GM08714 (cell line): ENCODE measurements at regions not wholly inside any gene's neighbourhood (a gene's known extent, or its start where the extent isn't known, plus 50 kb on each side); places are given as distances from the start of the nearest gene placed in this dataset.
"Not testable (repeated sequence)": the region's sequence is repeated elsewhere in the genome, so short reads cannot be mapped to it uniquely, and the experiment has no call there.

Source experiments
- H3K4me3 ChIP-seq: fragments of 200-500 bp; sonication (Bioruptor generic); 2 replicates; pipeline ENCODE4 v1.5.1; 2014; ENCODE audit warnings: mild to moderate bottlenecking, low read length, inconsistent platforms
- ZNF274 ChIP-seq: IDR thresholded peaks from 2 replicates; pipeline ENCODE4 v1.6.1; 2012; ENCODE audit warnings: mild to moderate bottlenecking, low read depth, low read length

DNA sequence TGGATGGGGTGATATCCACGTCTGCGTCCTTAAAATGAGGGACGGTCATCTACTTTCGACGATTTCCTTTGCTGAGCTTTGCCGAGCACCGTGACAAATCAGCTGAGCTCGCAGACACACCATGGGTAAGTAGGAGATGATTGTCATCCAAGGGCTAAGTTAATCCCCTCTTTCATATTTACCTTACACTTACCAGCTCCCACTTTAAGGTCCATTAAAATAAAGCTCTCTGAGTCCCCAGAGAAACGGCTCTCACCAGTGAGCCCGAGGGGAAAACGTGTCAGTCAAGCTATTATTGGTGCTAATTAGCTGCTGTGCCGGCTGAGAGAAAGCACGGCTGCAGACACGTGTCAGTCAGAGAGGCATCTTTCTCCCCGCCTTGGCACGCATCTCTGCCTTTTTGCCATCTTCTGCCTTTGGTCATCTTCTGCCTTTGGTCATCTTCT lies 72.2 kb downstream of the CRLF2 start:
- no peak for TF ChIP-seq ZNF274
- H3K4me3 ChIP-seq = no peak overlapping the region

DNA sequence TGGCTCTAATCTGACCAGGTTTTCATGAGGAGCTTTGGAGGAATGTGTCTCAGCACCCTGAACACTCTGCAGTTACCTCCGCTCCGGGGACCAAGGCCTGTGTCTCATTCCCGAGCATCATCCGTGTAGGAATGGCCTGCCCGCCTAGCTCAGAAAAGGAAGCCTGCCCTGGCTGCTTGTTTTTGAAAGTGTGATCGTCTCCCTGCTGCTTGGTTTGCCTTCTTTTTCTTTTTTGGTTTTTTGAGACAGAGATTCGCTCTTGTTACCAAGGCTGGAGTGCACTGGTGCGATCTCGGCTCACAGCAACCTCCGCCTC lies 73.3 kb downstream of the CRLF2 start:
- H3K4me3 ChIP-seq = no peak overlapping the region
- TF ChIP-seq ZNF274 = no peak

DNA sequence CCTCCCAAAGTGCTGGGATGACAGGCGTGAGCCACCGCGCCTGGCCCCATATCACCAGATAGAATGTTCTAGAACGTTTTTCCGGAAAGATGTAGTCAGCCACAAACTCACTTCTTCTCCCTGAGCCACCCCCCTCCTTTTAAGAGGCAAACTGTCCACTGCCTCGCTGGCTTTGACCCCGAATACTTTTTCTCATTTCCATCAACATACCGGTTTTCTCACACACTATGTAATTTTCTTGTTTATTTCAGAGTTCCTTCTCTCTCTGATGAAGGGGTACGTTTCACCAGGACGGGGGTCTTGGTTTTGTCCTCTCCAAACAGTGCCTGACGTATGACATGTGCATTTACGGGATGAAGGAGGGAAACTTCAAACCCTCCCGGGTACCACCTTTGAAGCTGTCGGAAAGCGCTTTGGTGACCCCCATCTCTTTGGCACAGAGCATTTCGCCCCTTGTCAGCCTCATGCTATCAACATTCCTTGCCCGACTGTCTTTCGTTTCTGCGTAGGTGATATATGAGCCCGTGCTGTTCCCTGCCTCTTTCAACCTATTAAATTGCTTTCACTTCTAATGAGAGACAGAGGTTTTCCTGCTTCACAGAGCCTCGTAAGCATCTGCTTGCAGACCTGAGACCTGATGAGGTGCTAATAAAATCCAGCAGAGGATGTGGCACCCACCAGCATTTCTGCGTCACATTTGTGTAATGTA lies 73.8 kb downstream of the CRLF2 start:
- no peak overlapping the region for H3K4me3 ChIP-seq
- no peak for TF ChIP-seq ZNF274

DNA sequence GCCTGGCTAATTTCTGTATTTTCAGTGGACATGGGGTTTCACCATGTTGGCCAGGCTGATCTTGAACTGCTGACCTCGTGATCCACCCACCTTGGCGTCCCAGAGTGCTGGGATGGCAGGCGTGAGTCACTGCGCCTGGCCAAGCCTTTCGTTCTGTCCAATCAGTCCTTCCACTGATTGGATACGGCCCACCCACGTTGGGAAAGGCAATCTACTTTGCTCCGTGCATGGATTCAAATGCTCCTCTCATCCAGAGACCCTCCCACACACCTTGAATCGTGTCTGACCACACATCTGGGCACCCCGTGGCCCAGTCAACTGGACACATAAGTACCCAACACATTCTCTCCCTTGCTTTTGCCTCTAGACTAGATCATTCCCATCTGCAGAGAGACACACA lies 74.9 kb downstream of the CRLF2 start:
- no peak for TF ChIP-seq ZNF274
- no peak overlapping the region for H3K4me3 ChIP-seq

DNA sequence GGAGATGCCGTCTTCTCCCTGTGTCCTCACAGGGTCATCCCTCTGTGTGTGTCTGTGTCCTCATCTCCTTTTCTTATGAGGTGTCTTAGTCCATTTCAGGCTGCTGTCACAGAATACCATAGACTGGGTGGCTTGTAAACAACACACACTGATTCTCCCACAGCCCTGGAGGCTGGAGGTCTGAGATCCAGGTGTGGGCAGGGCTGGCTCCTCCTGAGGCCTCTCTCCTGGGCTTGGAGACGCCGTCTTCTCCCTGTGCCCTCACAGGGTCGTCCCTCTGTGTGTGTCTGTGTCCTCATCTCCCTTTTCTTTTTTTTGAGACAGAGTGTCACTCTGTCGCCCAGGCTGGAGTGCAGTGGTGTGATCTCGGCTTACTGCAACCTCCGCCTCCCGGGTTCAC lies 75.9 kb downstream of the CRLF2 start:
- not testable (repeated sequence) for H3K4me3 ChIP-seq

DNA sequence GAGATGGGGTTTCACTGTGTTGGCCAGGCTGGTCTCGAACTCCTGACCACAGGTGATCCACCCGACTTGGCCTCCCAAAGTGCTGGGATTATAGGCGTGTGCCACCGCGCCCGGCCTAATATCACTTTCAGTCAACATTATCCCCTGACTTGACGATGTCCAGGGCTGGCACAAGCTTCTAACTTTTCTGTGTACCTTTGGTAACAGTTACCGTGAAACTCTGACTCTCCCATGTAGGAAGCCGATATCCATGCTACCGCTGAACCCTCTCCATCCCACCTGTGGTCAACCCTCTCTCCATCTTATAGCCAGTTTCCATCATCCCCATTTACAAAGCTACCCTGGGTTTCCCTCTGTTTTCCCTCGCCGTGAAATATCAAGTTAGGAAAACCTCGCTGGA lies 77.5 kb downstream of the CRLF2 start:
- TF ChIP-seq ZNF274 = no peak
- H3K4me3 ChIP-seq = no peak overlapping the region

DNA sequence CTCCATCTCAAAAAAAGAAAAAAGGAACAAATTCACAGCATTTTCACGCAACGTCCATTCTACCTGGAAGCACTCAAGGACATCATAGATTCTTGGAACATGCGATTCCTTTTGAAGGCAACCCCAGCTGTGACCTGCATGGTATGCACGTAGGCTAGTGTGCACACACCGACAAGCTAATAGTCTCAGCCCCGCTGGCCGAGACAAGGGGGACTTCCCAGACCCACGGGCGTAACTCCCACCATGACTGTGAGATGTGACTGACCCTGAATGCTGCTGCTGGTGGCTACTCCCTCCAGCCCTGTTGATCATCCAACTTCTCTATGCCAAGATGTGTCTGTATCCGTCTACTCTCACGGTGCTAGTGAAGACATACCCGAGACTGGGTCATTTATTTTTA lies 78.3 kb downstream of the CRLF2 start:
- no peak overlapping the region for H3K4me3 ChIP-seq
- no peak for TF ChIP-seq ZNF274

DNA sequence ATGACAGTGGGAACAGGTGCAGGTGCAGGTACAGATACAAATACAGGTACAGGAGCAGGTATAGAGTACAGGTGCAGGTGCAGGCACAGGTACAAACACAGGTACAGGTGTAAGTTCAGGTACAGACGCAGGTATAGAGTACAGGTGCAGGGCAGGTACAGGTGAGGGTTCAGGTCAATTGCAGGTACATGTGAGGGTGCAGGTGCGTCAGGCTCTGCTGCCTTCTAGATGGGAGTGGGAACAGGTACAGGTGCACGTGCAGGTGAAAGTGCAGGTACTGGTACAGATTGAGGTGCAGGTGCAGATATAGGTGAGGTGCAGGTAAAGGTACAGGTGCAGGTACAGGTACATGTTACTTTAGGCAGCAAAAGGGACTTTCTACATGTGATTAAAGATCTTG lies 85.7 kb downstream of the CRLF2 start:
- no peak for TF ChIP-seq ZNF274
- H3K4me3 ChIP-seq = no peak overlapping the region

DNA sequence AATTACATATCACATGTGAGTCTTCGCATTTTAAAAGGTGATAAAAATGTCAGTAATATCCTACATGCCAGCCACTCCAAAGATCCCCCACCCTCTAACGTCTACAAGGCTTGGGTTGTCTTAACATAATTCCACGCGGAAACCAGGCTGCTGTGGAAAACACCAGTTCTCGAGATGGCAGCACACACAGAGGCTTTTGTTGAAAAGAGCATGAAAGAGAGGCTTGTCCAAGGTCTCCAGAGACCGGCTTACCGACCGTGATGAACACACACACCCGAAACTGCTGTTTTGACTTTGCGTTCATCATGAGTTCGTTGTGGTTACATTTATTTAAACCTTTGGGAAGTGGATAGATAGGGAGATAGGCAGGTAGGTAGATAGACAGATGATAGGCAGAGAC lies 87.9 kb downstream of the CRLF2 start:
- no peak for TF ChIP-seq ZNF274
- H3K4me3 ChIP-seq = no peak overlapping the region

DNA sequence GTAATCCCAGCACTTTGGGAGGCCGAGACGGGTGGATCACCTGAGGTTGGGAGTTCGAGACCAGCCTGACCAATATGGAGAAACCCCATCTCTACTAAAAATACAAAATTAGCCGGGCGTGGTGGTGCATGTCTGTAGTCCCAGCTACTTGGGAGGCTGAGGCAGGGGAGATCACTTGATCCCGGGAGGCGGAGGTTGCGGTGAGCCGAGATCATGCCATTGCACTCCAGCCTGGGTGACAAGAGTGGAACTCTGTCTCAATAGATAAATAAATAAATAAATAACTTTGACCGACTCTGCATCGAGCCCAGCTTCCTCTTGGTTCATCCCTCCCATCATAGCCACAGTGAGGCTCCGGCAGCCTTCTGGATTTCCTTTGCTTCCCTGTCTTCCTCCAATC lies 89.6 kb downstream of the CRLF2 start:
- H3K4me3 ChIP-seq = not testable (repeated sequence)

DNA sequence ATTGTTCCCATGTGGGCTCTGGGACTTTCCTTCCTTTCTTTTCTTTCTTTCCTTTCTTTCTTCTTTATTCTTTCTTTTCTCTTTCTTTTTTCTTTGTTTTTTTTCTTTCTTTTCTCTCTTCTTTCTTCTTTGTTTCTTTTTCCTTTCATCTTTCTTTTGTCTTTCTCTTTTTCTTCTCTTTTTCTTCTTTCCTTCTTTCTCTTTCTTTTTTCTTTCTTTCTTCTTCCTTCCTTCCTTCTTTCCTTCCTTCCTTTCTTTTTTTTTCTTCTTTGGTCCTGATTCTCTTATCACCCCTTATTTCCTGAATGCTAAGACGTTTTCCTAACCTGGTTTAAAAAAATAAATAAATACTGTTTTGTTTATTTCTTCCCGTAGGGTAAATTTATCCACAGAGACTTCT lies 93.2 kb downstream of the CRLF2 start:
- H3K4me3 ChIP-seq = no peak overlapping the region
- no peak for TF ChIP-seq ZNF274

DNA sequence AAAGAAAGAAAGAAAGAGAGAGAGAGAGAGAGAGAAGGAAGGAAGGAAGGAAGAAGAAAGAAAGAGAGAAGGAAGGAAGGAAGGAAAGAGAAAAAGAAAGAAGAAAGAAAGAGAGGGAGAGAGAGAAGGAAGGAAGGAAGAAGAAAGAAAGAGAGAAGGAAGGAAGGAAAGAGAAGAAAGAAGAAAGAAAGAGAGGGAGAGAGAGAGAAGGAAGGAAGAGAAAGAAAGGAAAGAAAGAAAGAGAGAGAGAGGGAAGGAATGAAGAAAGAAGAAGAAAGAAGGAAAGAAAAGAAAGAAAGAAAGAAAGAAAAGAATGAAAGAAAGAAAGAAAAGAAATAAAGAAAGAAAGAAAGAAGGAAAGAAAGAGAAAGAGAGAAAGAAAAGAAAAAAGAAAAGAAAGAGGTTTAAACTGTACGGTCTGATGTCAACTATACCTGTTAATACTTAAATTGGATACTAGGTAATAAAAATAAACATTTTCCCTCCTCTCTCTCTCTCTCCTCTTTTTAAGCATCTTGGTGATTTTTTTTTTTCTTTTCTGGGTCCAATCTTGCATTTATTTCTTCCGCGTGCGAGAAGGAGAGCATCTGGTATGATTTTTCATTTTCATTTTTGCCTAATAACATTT lies 93.8 kb downstream of the CRLF2 start:
- TF ChIP-seq ZNF274 = no peak
- no peak overlapping the region for H3K4me3 ChIP-seq

DNA sequence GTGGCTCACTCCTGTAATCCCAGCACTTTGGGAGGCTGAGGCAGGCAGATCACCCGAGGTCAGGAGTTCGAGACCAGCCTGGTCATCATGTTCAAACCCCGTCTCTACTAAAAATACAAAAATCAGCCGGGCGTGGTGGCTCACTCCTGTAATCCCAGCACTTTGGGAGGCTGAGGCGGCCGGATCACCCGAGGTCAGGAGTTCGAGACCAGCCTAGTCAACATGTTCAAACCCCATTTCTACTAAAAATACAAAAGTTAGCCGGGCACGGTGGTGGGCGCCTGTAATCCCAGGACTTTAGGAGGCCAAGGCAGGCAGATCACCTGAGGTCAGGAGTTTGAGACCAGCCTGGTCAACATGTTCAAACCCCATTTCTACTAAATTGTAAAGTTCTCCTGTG lies 97.0 kb downstream of the CRLF2 start:
- H3K4me3 ChIP-seq = not testable (repeated sequence)

DNA sequence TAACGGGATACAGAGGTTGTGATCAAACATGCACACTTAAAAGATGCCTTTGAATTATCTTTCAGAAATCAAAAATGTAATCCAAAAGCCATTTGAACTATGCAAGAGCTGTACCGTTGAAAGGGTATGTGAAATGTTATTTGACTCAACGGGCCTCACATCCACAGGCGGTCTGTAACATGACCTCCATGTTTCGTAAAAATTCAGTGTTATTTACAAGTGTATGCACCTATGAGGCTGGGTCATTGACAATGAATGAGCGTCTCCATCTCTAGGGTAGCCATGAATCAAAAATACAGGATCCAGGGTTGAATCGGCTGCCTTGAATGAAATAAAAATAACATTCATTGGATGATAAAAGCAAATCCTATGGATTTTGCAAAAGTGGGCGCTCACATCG lies 100.1 kb downstream of the CRLF2 start:
- TF ChIP-seq ZNF274 = no peak
- H3K4me3 ChIP-seq = no peak overlapping the region

DNA sequence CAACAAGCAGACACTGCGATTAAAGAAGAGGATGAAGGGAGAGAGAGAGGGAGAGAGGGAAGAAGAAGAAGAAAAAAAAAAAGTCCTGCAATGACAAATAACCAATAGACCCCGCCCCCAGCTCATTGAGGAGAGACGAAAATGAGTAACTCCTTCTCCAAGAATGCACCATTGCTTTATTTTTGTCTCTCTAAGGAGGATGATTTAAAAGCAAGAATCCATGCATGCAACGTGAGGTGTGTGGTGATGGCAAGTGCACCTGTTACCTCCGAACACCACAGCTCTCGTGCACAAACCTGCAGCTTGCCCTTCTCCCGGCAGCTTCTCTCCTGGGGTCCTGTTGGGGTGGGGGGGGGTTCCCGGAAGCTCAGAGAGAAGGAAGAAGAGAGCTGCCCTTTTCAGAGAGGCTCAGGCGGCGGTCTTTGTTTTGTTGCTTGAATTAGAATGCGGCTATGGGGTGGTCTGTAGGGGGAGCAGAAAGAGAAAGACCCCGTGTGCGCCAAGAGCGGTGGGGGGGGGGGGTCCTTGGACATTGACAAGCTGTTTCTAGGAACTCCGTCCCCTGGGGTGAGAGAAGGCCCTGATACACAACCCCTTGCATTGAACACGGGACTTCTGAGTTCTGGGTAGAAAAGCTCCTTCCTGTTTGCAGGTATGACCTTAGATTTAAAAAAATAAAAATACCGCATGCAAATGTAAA lies 100.7 kb downstream of the CRLF2 start:
- TF ChIP-seq ZNF274 = no peak
- no peak overlapping the region for H3K4me3 ChIP-seq

DNA sequence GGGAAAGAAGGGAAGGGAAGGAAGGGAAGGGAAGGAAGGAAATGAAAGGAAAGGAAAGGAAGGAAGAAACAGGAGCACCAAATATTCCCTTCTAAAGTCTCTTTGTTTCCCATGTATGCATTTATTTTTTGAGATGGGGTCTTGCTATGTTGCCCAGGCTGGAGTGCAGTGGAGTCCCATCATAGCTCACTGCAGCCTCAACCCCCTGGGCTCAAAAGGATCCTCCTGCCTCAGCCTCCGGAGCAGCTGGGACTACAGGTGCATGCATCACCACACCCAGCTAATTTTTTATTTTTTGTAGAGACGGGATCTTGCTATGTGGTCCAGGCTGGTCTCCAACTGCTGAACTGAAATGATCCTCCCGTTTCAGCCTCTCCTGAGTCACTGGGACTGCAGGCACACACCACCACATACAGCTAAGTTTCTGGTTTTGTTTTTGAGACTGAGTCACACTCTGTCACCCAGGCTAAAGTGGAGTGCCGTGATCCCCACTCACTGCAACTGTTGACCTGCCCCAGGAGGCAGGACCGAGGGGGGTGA lies 102.8 kb downstream of the CRLF2 start:
- no peak for TF ChIP-seq ZNF274
- no peak overlapping the region for H3K4me3 ChIP-seq
